ENCODE measurements at regions not wholly inside any gene's neighbourhood (a gene's known extent, or its start where the extent isn't known, plus 50 kb on each side); places are given as distances from the start of the nearest gene placed in this dataset.
"Not testable (repeated sequence)": the region's sequence is repeated elsewhere in the genome, so short reads cannot be mapped to it uniquely, and the experiment has no call there.

- not testable (repeated sequence) for H3K4me3 ChIP-seq (ENCODE audit: insufficient read length, low read depth); H3K27me3 ChIP-seq (ENCODE audit: insufficient read depth, insufficient read length); H3K36me3 ChIP-seq (ENCODE audit: insufficient read depth, insufficient read length, low read length); H3K9ac ChIP-seq (ENCODE audit: insufficient read length, low read depth); H3K9me3 ChIP-seq (ENCODE audit: insufficient read depth, low read length); DNase-seq (ENCODE audit: low read depth, low spot score); H3K4me1 ChIP-seq (ENCODE audit: insufficient read depth, insufficient read length)
Observed at GRCh38 chr3:10109-10996, 186.2 kb upstream of the CHL1 start.

- Histone ChIP-seq H3K4me3 (ENCODE audit: insufficient read length, low read depth) (no peak overlapping the region), H3K36me3 (ENCODE audit: insufficient read depth, insufficient read length, low read length) (no peaks in the 10 kb centered on the region), H3K9ac (ENCODE audit: insufficient read length, low read depth) (no peak overlapping the region), H3K4me1 (ENCODE audit: insufficient read depth, insufficient read length) (no peaks in the 10 kb centered on the region), H3K9me3 (ENCODE audit: insufficient read depth, low read length) (no peaks in the 10 kb centered on the region), H3K27me3 (ENCODE audit: insufficient read depth, insufficient read length) (no peaks in the 10 kb centered on the region)
- TF ChIP-seq SUZ12 (IDR thresholded peaks at IDR 0.05; ENCODE audit: extremely low read depth, insufficient read depth, insufficient read length): no peak
- TF ChIP-seq YY1 (IDR thresholded peaks at IDR 0.05; ENCODE audit: insufficient read depth, insufficient read length): no peak
- no peak for TF ChIP-seq ZNF274 (IDR thresholded peaks at IDR 0.05; ENCODE audit: low read depth, low read length)
- DNase-seq (ENCODE audit: low read depth, low spot score): no peak
Observed at GRCh38 chr3:11734-12133, 184.8 kb upstream of the CHL1 start.

GRCh38 chr3:14652-15051 lies 181.9 kb upstream of the CHL1 start:
- no peaks in the 10 kb centered on the region for H3K27me3 ChIP-seq (ENCODE audit: insufficient read depth, insufficient read length)
- H3K4me1 ChIP-seq (ENCODE audit: insufficient read depth, insufficient read length): no peaks in the 10 kb centered on the region
- no peak for DNase-seq (ENCODE audit: low read depth, low spot score)
- no peaks in the 10 kb centered on the region for H3K9me3 ChIP-seq (ENCODE audit: insufficient read depth, low read length)
- H3K36me3 ChIP-seq (ENCODE audit: insufficient read depth, insufficient read length, low read length): no peaks in the 10 kb centered on the region
- TF ChIP-seq ZNF274 (IDR thresholded peaks at IDR 0.05; ENCODE audit: low read depth, low read length) (no peak), SUZ12 (IDR thresholded peaks at IDR 0.05; ENCODE audit: extremely low read depth, insufficient read depth, insufficient read length) (no peak), YY1 (IDR thresholded peaks at IDR 0.05; ENCODE audit: insufficient read depth, insufficient read length) (no peak)
- H3K4me3 ChIP-seq (ENCODE audit: insufficient read length, low read depth): no peak overlapping the region
- no peak overlapping the region for H3K9ac ChIP-seq (ENCODE audit: insufficient read length, low read depth)

- H3K4me3 ChIP-seq (ENCODE audit: insufficient read length, low read depth): no peak overlapping the region
- no peak overlapping the region for H3K9ac ChIP-seq (ENCODE audit: insufficient read length, low read depth)
- H3K27me3 ChIP-seq (ENCODE audit: insufficient read depth, insufficient read length): no peaks in the 10 kb centered on the region
- no peaks in the 10 kb centered on the region for H3K9me3 ChIP-seq (ENCODE audit: insufficient read depth, low read length)
- no peak for TF ChIP-seq SUZ12 (IDR thresholded peaks at IDR 0.05; ENCODE audit: extremely low read depth, insufficient read depth, insufficient read length)
- TF ChIP-seq YY1 (IDR thresholded peaks at IDR 0.05; ENCODE audit: insufficient read depth, insufficient read length): no peak
- no peak for TF ChIP-seq ZNF274 (IDR thresholded peaks at IDR 0.05; ENCODE audit: low read depth, low read length)
- no peaks in the 10 kb centered on the region for H3K36me3 ChIP-seq (ENCODE audit: insufficient read depth, insufficient read length, low read length)
- DNase-seq (ENCODE audit: low read depth, low spot score): no peak
- H3K4me1 ChIP-seq (ENCODE audit: insufficient read depth, insufficient read length): no peaks in the 10 kb centered on the region
Observed at GRCh38 chr3:16366-16765, 180.2 kb upstream of the CHL1 start.

- no peaks in the 10 kb centered on the region for H3K4me1 ChIP-seq (ENCODE audit: insufficient read depth, insufficient read length)
- H3K9me3 ChIP-seq (ENCODE audit: insufficient read depth, low read length): no peaks in the 10 kb centered on the region
- DNase-seq (ENCODE audit: low read depth, low spot score): no peak
- H3K36me3 ChIP-seq (ENCODE audit: insufficient read depth, insufficient read length, low read length): no peaks in the 10 kb centered on the region
- H3K9ac ChIP-seq (ENCODE audit: insufficient read length, low read depth): no peak overlapping the region
- no peak overlapping the region for H3K4me3 ChIP-seq (ENCODE audit: insufficient read length, low read depth)
- H3K27me3 ChIP-seq (ENCODE audit: insufficient read depth, insufficient read length): no peaks in the 10 kb centered on the region
- TF ChIP-seq ZNF274 (IDR thresholded peaks at IDR 0.05; ENCODE audit: low read depth, low read length) (no peak), SUZ12 (IDR thresholded peaks at IDR 0.05; ENCODE audit: extremely low read depth, insufficient read depth, insufficient read length) (no peak), YY1 (IDR thresholded peaks at IDR 0.05; ENCODE audit: insufficient read depth, insufficient read length) (no peak)
Observed at GRCh38 chr3:20421-20820, 176.1 kb upstream of the CHL1 start.

GRCh38 chr3:24006-24405 lies 172.6 kb upstream of the CHL1 start:
- TF ChIP-seq ZNF274 (IDR thresholded peaks at IDR 0.05; ENCODE audit: low read depth, low read length) (no peak), SUZ12 (IDR thresholded peaks at IDR 0.05; ENCODE audit: extremely low read depth, insufficient read depth, insufficient read length) (no peak), YY1 (IDR thresholded peaks at IDR 0.05; ENCODE audit: insufficient read depth, insufficient read length) (no peak)
- no peak for DNase-seq (ENCODE audit: low read depth, low spot score)
- no peak overlapping the region for H3K4me3 ChIP-seq (ENCODE audit: insufficient read length, low read depth)
- H3K4me1 ChIP-seq (ENCODE audit: insufficient read depth, insufficient read length): no peaks in the 10 kb centered on the region
- no peaks in the 10 kb centered on the region for H3K36me3 ChIP-seq (ENCODE audit: insufficient read depth, insufficient read length, low read length)
- no peak overlapping the region for H3K9ac ChIP-seq (ENCODE audit: insufficient read length, low read depth)
- no peaks in the 10 kb centered on the region for H3K9me3 ChIP-seq (ENCODE audit: insufficient read depth, low read length)
- no peaks in the 10 kb centered on the region for H3K27me3 ChIP-seq (ENCODE audit: insufficient read depth, insufficient read length)

- no peaks in the 10 kb centered on the region for H3K4me1 ChIP-seq (ENCODE audit: insufficient read depth, insufficient read length)
- H3K9me3 ChIP-seq (ENCODE audit: insufficient read depth, low read length): no peaks in the 10 kb centered on the region
- no peaks in the 10 kb centered on the region for H3K36me3 ChIP-seq (ENCODE audit: insufficient read depth, insufficient read length, low read length)
- no peak for DNase-seq (ENCODE audit: low read depth, low spot score)
- H3K4me3 ChIP-seq (ENCODE audit: insufficient read length, low read depth): no peak overlapping the region
- H3K27me3 ChIP-seq (ENCODE audit: insufficient read depth, insufficient read length): no peaks in the 10 kb centered on the region
- H3K9ac ChIP-seq (ENCODE audit: insufficient read length, low read depth): no peak overlapping the region
- TF ChIP-seq ZNF274 (IDR thresholded peaks at IDR 0.05; ENCODE audit: low read depth, low read length) (no peak), YY1 (IDR thresholded peaks at IDR 0.05; ENCODE audit: insufficient read depth, insufficient read length) (no peak), SUZ12 (IDR thresholded peaks at IDR 0.05; ENCODE audit: extremely low read depth, insufficient read depth, insufficient read length) (no peak)
Observed at GRCh38 chr3:25056-25455, 171.5 kb upstream of the CHL1 start.

- H3K27me3 ChIP-seq (ENCODE audit: insufficient read depth, insufficient read length); H3K4me1 ChIP-seq (ENCODE audit: insufficient read depth, insufficient read length); H3K36me3 ChIP-seq (ENCODE audit: insufficient read depth, insufficient read length, low read length); DNase-seq (ENCODE audit: low read depth, low spot score); H3K9me3 ChIP-seq (ENCODE audit: insufficient read depth, low read length); H3K4me3 ChIP-seq (ENCODE audit: insufficient read length, low read depth); H3K9ac ChIP-seq (ENCODE audit: insufficient read length, low read depth): not testable (repeated sequence)
Observed at GRCh38 chr3:35985-36384, 160.6 kb upstream of the CHL1 start.

- not testable (repeated sequence) for DNase-seq (ENCODE audit: low read depth, low spot score); H3K27me3 ChIP-seq (ENCODE audit: insufficient read depth, insufficient read length); H3K36me3 ChIP-seq (ENCODE audit: insufficient read depth, insufficient read length, low read length); H3K4me3 ChIP-seq (ENCODE audit: insufficient read length, low read depth); H3K9me3 ChIP-seq (ENCODE audit: insufficient read depth, low read length); H3K4me1 ChIP-seq (ENCODE audit: insufficient read depth, insufficient read length); H3K9ac ChIP-seq (ENCODE audit: insufficient read length, low read depth)
Observed at GRCh38 chr3:42871-43744, 153.5 kb upstream of the CHL1 start.

All from NT2/D1 (cell line).